ENCODE measurements at regions not wholly inside any gene's neighbourhood (a gene's known extent, or its start where the extent isn't known, plus 50 kb on each side); places are given as distances from the start of the nearest gene placed in this dataset.

GRCh38 chr18:29104227-29104626 lies 927.3 kb upstream of the CDH2 start:
- no peaks in the 10 kb centered on the region for H3K36me3 ChIP-seq
- H3K4me3 ChIP-seq: no peak overlapping the region
- DNase-seq: no peak
- no peak overlapping the region for H3K27ac ChIP-seq (replicated peaks)
- peaks cover 3% of the 10 kb centered on the region for H3K9me3 ChIP-seq (replicated peaks)
- H3K4me1 ChIP-seq: no peaks in the 10 kb centered on the region
- intact Hi-C loops (cut with micrococcal nuclease): no loop called here
- H3K27me3 ChIP-seq (ENCODE audit: low read depth): no peaks in the 10 kb centered on the region
- TF ChIP-seq, protein P1, sequence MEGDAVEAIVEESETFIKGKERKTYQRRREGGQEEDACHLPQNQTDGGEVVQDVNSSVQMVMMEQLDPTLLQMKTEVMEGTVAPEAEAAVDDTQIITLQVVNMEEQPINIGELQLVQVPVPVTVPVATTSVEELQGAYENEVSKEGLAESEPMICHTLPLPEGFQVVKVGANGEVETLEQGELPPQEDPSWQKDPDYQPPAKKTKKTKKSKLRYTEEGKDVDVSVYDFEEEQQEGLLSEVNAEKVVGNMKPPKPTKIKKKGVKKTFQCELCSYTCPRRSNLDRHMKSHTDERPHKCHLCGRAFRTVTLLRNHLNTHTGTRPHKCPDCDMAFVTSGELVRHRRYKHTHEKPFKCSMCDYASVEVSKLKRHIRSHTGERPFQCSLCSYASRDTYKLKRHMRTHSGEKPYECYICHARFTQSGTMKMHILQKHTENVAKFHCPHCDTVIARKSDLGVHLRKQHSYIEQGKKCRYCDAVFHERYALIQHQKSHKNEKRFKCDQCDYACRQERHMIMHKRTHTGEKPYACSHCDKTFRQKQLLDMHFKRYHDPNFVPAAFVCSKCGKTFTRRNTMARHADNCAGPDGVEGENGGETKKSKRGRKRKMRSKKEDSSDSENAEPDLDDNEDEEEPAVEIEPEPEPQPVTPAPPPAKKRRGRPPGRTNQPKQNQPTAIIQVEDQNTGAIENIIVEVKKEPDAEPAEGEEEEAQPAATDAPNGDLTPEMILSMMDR (IDR thresholded peaks at IDR 0.05; ENCODE audit: borderline replicate concordance): no peak

DNA sequence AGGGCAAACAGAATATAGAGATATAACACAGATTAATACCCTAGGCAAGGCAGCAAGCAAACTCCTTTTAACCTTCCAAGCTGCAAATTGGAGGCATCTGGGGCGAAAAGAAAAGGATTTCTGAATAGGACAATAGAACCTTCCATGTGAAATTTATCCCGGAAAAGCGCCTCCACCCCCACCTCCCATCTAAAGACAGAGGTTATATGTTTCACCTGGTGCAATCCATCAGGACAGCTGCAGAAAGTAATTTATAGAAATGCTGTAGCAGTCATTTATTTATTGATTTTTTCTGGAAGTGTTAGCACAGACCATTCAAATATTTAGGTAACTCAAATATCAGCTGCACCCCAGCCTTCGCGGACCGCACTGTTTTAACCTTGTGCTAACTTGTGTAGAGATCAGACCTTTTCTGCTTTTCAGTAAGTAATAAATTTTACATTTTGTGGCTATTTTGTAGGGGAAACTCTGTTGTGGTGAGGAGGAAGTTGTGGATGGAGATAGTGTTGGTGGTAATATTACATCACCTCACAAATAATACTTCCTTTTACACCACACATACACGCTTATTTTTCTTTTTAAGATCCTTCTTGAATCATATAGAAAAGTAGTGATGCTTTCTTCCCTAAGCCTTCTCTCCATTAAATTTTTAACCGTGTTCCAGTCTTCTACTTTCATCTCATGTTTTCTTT lies 919.3 kb upstream of the CDH2 start:
- H3K27me3 ChIP-seq (ENCODE audit: low read depth): no peaks in the 10 kb centered on the region
- DNase-seq: no peak
- intact Hi-C loops (cut with micrococcal nuclease): no loop called here
- TF ChIP-seq, protein P1 (IDR thresholded peaks at IDR 0.05; ENCODE audit: borderline replicate concordance): no peak
- no peaks in the 10 kb centered on the region for H3K36me3 ChIP-seq
- no peak overlapping the region for H3K4me3 ChIP-seq
- no peaks in the 10 kb centered on the region for H3K4me1 ChIP-seq
- peaks cover 6% of the 10 kb centered on the region for H3K9me3 ChIP-seq (replicated peaks)
- no peak overlapping the region for H3K27ac ChIP-seq (replicated peaks)

DNA sequence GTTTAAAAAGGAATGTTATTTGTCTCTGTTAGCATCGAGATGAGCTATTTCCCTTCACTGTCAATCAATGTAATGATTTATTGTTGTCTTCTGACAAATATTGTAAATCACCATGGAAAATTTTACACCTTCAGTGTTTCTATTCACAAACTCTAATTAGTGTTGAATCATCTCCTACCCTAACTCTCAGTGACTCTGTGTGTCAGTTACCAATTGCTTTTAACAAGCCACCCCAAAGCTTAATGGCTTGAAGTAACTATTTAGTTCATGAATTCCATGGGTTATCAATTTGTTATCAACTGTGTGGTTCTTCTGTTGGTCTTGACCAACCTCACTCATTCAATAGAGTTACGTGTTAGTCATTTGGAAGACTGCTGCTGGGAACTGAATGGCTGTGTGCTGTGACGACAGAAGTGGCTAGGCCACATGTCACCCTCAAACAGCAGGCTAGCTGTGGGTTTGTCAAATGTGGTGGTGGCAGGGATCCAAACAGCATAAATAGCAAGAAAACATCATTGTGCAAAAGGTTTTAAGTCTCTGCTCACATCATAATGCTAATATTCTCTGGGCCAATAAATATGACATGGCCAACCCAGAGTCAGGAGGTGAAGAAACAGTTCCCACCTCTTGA lies 910.8 kb upstream of the CDH2 start:
- intact Hi-C loops (cut with micrococcal nuclease): no loop called here
- Histone ChIP-seq H3K4me1 (no peaks in the 10 kb centered on the region), H3K36me3 (no peaks in the 10 kb centered on the region), H3K4me3 (no peak overlapping the region), H3K9me3 (replicated peaks) (no peaks in the 10 kb centered on the region), H3K27me3 (ENCODE audit: low read depth) (no peaks in the 10 kb centered on the region), H3K27ac (replicated peaks) (no peak overlapping the region)
- no peak for DNase-seq
- TF ChIP-seq, protein P1 (IDR thresholded peaks at IDR 0.05; ENCODE audit: borderline replicate concordance): no peak

GRCh38 chr18:29084120-29084519 lies 907.2 kb upstream of the CDH2 start:
- Histone ChIP-seq H3K4me3 (no peak overlapping the region), H3K27ac (replicated peaks) (no peak overlapping the region), H3K9me3 (replicated peaks) (no peaks in the 10 kb centered on the region), H3K4me1 (no peaks in the 10 kb centered on the region), H3K27me3 (ENCODE audit: low read depth) (no peaks in the 10 kb centered on the region), H3K36me3 (no peaks in the 10 kb centered on the region)
- DNase-seq: no peak
- TF ChIP-seq, protein P1 (IDR thresholded peaks at IDR 0.05; ENCODE audit: borderline replicate concordance): no peak
- intact Hi-C loops (cut with micrococcal nuclease): no loop called here

- no peaks in the 10 kb centered on the region for H3K27me3 ChIP-seq (ENCODE audit: low read depth)
- no peaks in the 10 kb centered on the region for H3K36me3 ChIP-seq
- TF ChIP-seq, protein P1 (IDR thresholded peaks at IDR 0.05; ENCODE audit: borderline replicate concordance): no peak
- H3K4me1 ChIP-seq: no peaks in the 10 kb centered on the region
- intact Hi-C loops (cut with micrococcal nuclease): no loop called here
- H3K9me3 ChIP-seq (replicated peaks): no peaks in the 10 kb centered on the region
- H3K27ac ChIP-seq (replicated peaks): no peak overlapping the region
- H3K4me3 ChIP-seq: no peak overlapping the region
- no peak for DNase-seq
Observed at GRCh38 chr18:29083545-29083944, 906.6 kb upstream of the CDH2 start.
